GM10248 (cell line): ENCODE measurements at regions not wholly inside any gene's neighbourhood (a gene's known extent, or its start where the extent isn't known, plus 50 kb on each side); places are given as distances from the start of the nearest gene placed in this dataset.
"Not testable (repeated sequence)": the region's sequence is repeated elsewhere in the genome, so short reads cannot be mapped to it uniquely, and the experiment has no call there.

Experiments
- CTCF ChIA-PET: fragments of 300-600 bp; sonication (Branson Sonifier 250); formaldehyde crosslinking; extraction: SDS; loops from one replicate; lab custom pipeline; 2021; ENCODE audit warnings: antibody characterized with exemption; lab: Yijun Ruan, JAX
- POLR2A ChIA-PET: fragments of 350-650 bp; sonication (Branson Sonifier 250); formaldehyde crosslinking; extraction: SDS; loops from one replicate; lab custom pipeline; 2020; ENCODE audit warnings: antibody characterized with exemption; lab: Yijun Ruan, JAX
- DNase-seq: peaks from one replicate; pipeline ENCODE4 v3.0.0; 2012; ENCODE audit errors: extremely low spot score
- CTCF ChIP-seq: IDR thresholded peaks from 2 replicates; pipeline ENCODE4 v1.5.1; 2012; ENCODE audit warnings: mild to moderate bottlenecking, low read depth; ENCODE audit errors: extremely low read depth, missing control alignments, control extremely low read depth

- POLR2A ChIA-PET = no interaction called here
- TF ChIP-seq CTCF = no peak
- DNase-seq = no peak
- CTCF ChIA-PET = no interaction called here
These were observed 160.5 kb upstream of the C2CD4B start for GRCh38 chr15:62325597-62325996.

- POLR2A ChIA-PET = no interaction called here
- TF ChIP-seq CTCF = no peak
- no peak for DNase-seq
- CTCF ChIA-PET = no interaction called here
These were observed 161.5 kb upstream of the C2CD4B start for GRCh38 chr15:62326460-62327011.

GRCh38 chr15:62327406-62327805, 162.3 kb upstream of the C2CD4B start:
- ChIA-PET CTCF (interaction anchor here (1.2 kb wide), 1 partner anchor 10 kb away, joined by 5 read pairs; no protein-coding TSS in a partner anchor), POLR2A (no interaction called here)
- no peak for DNase-seq
- no peak for TF ChIP-seq CTCF

GRCh38 chr15:62332472-62332871, 167.4 kb upstream of the C2CD4B start:
- POLR2A ChIA-PET, DNase-seq, CTCF ChIA-PET: not testable (repeated sequence)

GRCh38 chr15:62334536-62334935, 169.5 kb upstream of the C2CD4B start:
- DNase-seq = no peak
- no peak for TF ChIP-seq CTCF
- ChIA-PET POLR2A (no interaction called here), CTCF (interaction anchor here (1.4 kb wide), 1 partner anchor 28 kb away, joined by 3 read pairs; no protein-coding TSS in a partner anchor)

- POLR2A ChIA-PET = no interaction called here
- DNase-seq = no peak
- TF ChIP-seq CTCF = no peak
- CTCF ChIA-PET = interaction anchor here (2.0 kb wide), 1 partner anchor 10 kb away, joined by 5 read pairs; no protein-coding TSS in a partner anchor
These were observed 172.8 kb upstream of the C2CD4B start for GRCh38 chr15:62337934-62338333.

GRCh38 chr15:62338497-62338896, 173.4 kb upstream of the C2CD4B start:
- no peak for TF ChIP-seq CTCF
- ChIA-PET CTCF (interaction anchor here (1.5 kb wide), 1 partner anchor 15 kb away, joined by 4 read pairs; no protein-coding TSS in a partner anchor), POLR2A (no interaction called here)
- DNase-seq = no peak
